Subcutaneous abdominal adipose tissue (tissue), 5 donors: ENCODE measurements at regions not wholly inside any gene's neighbourhood (a gene's known extent, or its start where the extent isn't known, plus 50 kb on each side); places are given as distances from the start of the nearest gene placed in this dataset.
A peak's percentile ranks its signal among the peaks of the same experiment; 100 is the strongest.

Source experiments
- H3K27ac ChIP-seq: one replicate; pipeline ENCODE4 v1.7.0; 2013; ENCODE audit warnings: low read depth, mild to moderate bottlenecking, inconsistent platforms, low read length, moderate library complexity
- H3K27me3 ChIP-seq, 5 donors: one replicate each; pipeline ENCODE4 v1.7.0; 2013; ENCODE audit warnings: low read length in 5 of 5, inconsistent platforms in 1 of 5; ENCODE audit not compliant: control insufficient read depth in 5 of 5, insufficient read depth in 4 of 5
- H3K36me3 ChIP-seq, 5 donors: one replicate each; pipeline ENCODE4 v1.7.0; 2013; ENCODE audit warnings: low read length in 5 of 5; ENCODE audit not compliant: control insufficient read depth in 5 of 5, insufficient read depth in 5 of 5
- H3K4me1 ChIP-seq, 5 donors: one replicate each; pipeline ENCODE4 v1.7.0; 2013; ENCODE audit warnings: low read length in 5 of 5, mild to moderate bottlenecking in 3 of 5, moderate library complexity in 1 of 5; ENCODE audit not compliant: control insufficient read depth in 5 of 5, insufficient read depth in 5 of 5
- H3K4me3 ChIP-seq, 5 donors: one replicate each; pipeline ENCODE4 v1.7.0; 2013; ENCODE audit warnings: low read length in 5 of 5, low read depth in 1 of 5
- H3K9ac ChIP-seq, 5 donors: one replicate each; pipeline ENCODE4 v1.7.0; 2013; ENCODE audit warnings: low read length in 5 of 5, mild to moderate bottlenecking in 4 of 5, moderate library complexity in 3 of 5
- H3K9me3 ChIP-seq, 5 donors: one replicate each; pipeline ENCODE4 v1.7.0; 2013; ENCODE audit warnings: low read length in 5 of 5; ENCODE audit not compliant: control insufficient read depth in 5 of 5
- donor health status: healthy.
- donor health status: healthy.
- donor health status: healthy.
- donor health status: healthy.
- donor health status: healthy.

DNA sequence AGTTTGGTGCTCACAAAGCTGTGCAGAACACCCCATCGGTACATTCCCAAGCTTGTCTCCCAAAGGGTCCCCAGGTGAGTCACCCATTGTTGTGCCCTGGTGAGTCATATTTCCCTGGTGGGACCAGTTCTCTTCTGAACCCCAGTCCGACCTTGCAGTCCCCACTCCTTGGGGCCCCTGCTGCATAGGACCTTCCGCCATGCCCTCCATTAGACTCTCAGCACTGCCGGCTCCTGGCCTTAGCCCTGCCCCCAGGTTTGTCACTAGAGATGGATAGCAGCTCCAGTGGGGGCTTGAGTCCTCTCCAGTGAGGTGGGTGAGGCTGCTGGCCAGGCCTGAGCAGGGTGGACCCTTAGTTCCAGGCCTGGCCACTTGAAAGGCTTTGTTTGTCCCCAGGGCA is 80.5 kb upstream of the MKI67 start:
- no peaks in the 10 kb centered on the region for H3K27me3 ChIP-seq
- H3K36me3 ChIP-seq = no peaks in the 10 kb centered on the region
- H3K9me3 ChIP-seq = no peaks in the 10 kb centered on the region
- peaks cover 0 to 18% (median 12%) of the 10 kb centered on the region in 5 donors for H3K4me1 ChIP-seq
- no peak overlapping the region for H3K4me3 ChIP-seq
- H3K27ac ChIP-seq = no peak overlapping the region
- H3K9ac ChIP-seq = no peak overlapping the region

DNA sequence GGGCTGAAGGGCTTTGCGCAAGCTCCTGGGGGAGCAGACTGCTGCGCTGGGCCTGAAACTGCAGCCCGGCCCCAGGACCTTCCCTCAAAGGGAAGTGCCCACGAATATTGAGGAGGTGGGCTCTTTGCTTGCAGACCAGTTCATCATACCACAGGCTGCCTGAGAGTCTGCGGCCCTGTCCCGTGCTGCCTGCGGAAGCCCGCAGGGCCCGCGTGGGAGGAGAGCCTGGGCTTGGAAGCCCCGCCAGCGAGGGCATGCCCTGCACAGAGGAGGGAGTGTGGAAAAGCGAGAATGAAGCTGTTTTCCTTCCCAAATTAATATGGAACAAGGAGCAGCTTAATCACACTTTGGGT is 83.6 kb upstream of the MKI67 start:
- H3K4me3 ChIP-seq = peak overlapping the region in 3 of 5 donors; percentile 52 to 71 (median 57)

DNA sequence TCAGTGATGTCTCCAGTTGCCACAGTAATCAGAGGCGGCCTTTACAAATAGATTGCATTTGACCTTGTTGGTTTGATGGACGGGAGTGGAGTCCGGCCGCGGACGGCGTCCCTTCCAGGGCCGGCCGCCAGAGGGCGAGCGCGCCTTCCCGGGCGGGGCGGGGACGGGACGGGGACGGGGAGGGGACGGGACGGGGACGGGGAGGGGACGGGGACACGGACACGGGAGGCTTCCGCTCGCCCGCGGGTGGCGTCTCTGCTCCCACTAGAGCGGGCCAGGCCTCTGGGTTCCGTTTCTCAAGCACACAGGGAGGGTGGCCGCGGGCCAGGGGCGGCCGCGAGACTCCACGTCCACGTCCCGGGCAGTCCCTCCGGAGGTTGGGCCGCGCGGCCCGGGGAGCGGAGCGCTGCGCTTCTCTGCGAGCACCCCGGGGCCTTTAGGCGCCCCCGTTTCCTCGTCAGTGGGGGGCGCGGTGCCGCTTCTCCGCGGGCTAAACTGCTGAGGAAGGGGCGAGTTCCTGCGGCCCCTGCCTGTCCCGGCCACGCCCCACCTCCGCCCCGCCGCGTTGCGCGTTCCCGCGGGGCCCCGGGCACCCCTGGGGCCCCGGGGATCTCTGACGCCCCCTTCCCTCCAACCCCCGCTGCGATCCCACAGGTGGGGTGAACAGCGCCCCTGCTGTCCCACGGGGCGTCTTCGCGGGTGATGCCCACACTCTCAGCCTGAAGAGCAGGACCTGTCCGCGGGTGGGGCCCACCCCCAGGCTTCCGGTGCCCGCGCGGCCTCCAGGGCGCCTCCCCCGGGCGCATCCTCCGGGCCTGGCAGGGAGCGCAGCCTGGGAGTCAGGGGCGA is 84.2 kb upstream of the MKI67 start:
- peaks cover 0 to 21% (median 16%) of the 10 kb centered on the region in 5 donors for H3K4me1 ChIP-seq
- no peaks in the 10 kb centered on the region for H3K9me3 ChIP-seq
- H3K27ac ChIP-seq = no peak overlapping the region
- no peaks in the 10 kb centered on the region for H3K27me3 ChIP-seq
- no peaks in the 10 kb centered on the region for H3K36me3 ChIP-seq
- peak overlapping the region in 4 of 5 donors; percentile 60 to 83 (median 66) for H3K9ac ChIP-seq
- H3K4me3 ChIP-seq = peak overlapping the region in 4 of 5 donors; percentile 65 to 85 (median 76)

More for the DNA sequence above, 83.6 kb upstream of the MKI67 start:
- no peaks in the 10 kb centered on the region for H3K9me3 ChIP-seq
- H3K36me3 ChIP-seq = no peaks in the 10 kb centered on the region
- no peak overlapping the region for H3K27ac ChIP-seq
- no peaks in the 10 kb centered on the region for H3K27me3 ChIP-seq
- H3K9ac ChIP-seq = no peak overlapping the region
- peaks cover 0 to 21% (median 16%) of the 10 kb centered on the region in 5 donors for H3K4me1 ChIP-seq

DNA sequence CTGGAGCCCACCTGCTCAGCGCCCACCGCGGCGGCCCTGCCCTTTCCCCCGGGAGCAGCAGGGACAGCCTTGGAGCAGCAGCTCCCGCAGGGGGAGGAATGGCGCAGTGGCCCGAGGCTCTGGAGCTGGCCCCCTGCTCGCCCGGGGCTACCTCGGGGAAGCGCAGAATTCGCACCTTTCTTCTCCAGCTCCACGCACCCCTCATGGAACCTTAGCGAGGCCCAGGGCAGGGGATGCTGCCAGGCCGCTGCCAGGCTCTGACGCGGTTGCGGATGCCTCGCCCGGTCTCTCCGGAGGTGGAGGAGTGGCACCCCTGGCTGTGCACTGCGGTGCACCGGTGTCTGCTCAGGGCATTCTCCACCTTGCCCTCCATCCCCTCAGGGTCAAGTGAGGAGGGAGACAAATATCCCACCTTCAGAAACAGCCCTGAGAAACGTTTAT is 84.9 kb upstream of the MKI67 start:
- Histone ChIP-seq H3K27me3 (no peaks in the 10 kb centered on the region), H3K9me3 (no peaks in the 10 kb centered on the region), H3K9ac (peak overlapping the region in 2 of 5 donors; percentile 65 to 83), H3K27ac (no peak overlapping the region), H3K4me3 (peak overlapping the region in 3 of 5 donors; percentile 71 to 85 (median 82)), H3K4me1 (peaks cover 0 to 21% (median 16%) of the 10 kb centered on the region in 5 donors), H3K36me3 (no peaks in the 10 kb centered on the region)

DNA sequence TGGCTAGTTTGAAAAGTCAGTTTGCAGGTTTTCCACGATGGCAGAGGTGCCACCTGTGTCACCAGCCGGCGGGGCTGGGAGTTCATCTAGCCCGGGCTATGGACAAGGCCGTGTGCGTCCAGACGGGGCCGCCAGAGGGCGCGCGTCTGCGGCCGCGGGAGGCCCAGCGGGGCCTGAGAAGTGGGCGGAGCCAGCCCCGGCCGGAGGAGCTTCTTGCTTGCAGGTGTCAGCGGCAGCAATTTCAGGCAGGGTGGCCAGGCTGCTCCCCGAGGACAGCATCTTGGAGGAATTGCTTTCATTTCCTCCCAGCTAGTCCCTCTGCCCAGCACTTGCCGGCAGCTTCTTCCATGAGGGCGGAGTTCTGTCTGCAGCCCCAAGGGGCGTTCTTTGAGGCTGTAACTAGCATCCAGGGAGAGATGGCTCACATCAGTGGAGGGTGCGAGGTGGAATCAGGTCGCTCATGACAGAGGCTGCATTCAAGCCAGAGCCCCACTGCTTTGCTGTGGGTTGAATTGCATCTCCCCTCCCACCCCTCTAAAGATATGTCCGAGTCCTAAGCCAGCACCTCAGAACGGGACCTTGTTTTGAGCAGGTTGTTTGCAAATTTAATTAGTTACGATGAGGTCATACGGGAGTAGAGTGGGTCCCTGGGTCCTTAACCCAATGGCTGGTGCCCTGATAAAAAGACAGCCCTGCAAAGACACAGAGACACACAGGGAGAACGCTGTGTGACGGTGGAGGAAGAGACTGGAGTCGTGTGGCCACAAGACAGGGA is 85.9 kb upstream of the MKI67 start:
- Histone ChIP-seq H3K4me3 (peak overlapping the region; percentile 36 to 63 (median 55)), H3K27ac (no peak overlapping the region), H3K36me3 (no peaks in the 10 kb centered on the region), H3K4me1 (peaks cover 0 to 21% (median 16%) of the 10 kb centered on the region in 5 donors), H3K27me3 (no peaks in the 10 kb centered on the region), H3K9ac (peak overlapping the region in 1 of 5 donors; percentile 55), H3K9me3 (no peaks in the 10 kb centered on the region)

DNA sequence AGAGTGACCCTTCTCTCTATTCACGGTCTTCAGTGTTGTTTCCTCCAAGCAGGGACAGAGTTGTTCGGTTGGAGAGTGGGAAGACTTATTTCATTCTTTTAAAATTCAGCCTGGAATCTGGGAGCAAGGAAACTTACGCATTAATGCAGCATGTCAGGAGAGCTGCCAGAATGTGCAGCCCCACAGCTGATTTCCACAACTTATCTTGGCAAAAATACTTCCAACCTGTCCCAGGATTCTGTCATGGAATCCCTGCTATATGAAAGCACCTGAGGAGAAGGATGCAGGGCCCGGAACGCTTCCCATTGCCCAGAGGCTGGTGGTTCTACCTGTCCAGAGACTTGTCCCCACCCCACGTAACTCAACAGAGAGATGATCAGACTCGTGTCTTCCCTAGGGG is 86.9 kb upstream of the MKI67 start:
- H3K27ac ChIP-seq = no peak overlapping the region
- peaks cover 0 to 2% (median 0%) of the 10 kb centered on the region in 5 donors for H3K27me3 ChIP-seq
- peaks cover 0 to 19% (median 16%) of the 10 kb centered on the region in 5 donors for H3K4me1 ChIP-seq
- no peak overlapping the region for H3K9ac ChIP-seq
- H3K9me3 ChIP-seq = no peaks in the 10 kb centered on the region
- H3K4me3 ChIP-seq = no peak overlapping the region
- no peaks in the 10 kb centered on the region for H3K36me3 ChIP-seq

DNA sequence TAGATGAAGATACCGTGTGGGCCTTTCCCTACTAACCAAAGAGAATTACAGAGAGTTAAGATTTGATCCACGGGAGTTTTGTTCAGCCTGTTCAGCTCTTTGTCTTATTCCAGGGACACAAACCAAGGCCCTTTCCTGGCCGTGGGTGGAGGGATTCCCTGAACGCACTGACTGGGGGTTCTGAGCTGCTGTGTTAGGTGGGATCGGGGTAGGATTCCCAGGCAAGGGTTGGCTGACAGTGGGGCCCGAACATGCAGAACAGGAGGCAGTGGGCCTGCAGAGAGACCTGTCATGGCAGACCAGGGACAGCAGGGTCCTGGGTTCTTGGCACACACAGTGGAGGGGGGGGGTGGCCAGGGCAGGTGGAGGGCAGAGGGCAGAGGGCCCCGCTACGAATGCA is 89.5 kb upstream of the MKI67 start:
- Histone ChIP-seq H3K9me3 (no peaks in the 10 kb centered on the region), H3K4me3 (no peak overlapping the region), H3K36me3 (no peaks in the 10 kb centered on the region), H3K9ac (no peak overlapping the region), H3K27me3 (peaks cover 0 to 4% (median 0%) of the 10 kb centered on the region in 5 donors), H3K4me1 (peaks cover 0 to 8% (median 7%) of the 10 kb centered on the region in 5 donors), H3K27ac (no peak overlapping the region)

DNA sequence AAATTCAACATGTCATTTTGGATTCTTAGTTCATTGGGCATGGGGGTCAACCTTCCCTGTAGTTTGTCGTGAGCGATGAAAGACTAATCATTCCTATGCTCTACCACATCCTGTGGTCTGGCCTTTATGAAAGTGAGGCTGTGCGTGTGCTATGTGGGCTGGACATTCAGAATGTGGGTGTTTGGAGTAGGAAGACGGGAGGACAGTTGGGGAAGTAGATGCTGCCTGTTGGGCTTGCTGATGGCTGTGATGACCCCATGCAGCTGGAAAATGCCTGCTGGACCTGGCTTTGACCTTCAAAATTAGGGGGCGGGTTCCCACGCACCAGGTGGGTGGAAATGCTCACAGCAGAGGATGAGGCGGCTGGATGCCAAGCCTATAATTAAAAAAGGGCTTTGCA is 90.9 kb upstream of the MKI67 start:
- Histone ChIP-seq H3K27ac (no peak overlapping the region), H3K9me3 (no peaks in the 10 kb centered on the region)

DNA sequence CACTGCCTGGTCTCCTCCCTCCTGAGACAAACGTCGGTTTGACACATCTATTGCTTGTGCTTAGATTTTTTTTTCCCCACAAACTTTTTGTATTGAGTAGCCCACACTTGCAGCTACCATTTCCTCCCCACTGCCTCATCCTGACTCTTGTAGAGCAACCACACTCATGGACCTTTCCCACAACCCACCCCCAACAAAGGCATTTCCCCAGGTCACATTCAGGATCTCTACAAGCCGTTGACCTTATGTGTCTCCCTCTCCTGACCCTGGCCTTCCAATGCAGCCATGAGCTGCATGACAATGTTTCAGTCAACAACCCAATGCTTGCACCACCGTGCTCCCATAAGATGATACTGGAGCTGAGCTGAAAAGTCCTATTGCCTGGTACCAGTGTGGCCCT is 91.9 kb upstream of the MKI67 start:
- no peaks in the 10 kb centered on the region for H3K36me3 ChIP-seq
- H3K27ac ChIP-seq = no peak overlapping the region
- H3K4me1 ChIP-seq = peaks cover 0 to 7% (median 0%) of the 10 kb centered on the region in 5 donors
- H3K9ac ChIP-seq = no peak overlapping the region
- H3K4me3 ChIP-seq = no peak overlapping the region
- H3K9me3 ChIP-seq = no peaks in the 10 kb centered on the region
- peaks cover 0 to 12% (median 0%) of the 10 kb centered on the region in 5 donors for H3K27me3 ChIP-seq

More for the DNA sequence above, 90.9 kb upstream of the MKI67 start:
- Histone ChIP-seq H3K36me3 (no peaks in the 10 kb centered on the region), H3K27me3 (peaks cover 0 to 8% (median 0%) of the 10 kb centered on the region in 5 donors), H3K9ac (no peak overlapping the region), H3K4me1 (peaks cover 0 to 8% (median 2%) of the 10 kb centered on the region in 5 donors), H3K4me3 (no peak overlapping the region)

DNA sequence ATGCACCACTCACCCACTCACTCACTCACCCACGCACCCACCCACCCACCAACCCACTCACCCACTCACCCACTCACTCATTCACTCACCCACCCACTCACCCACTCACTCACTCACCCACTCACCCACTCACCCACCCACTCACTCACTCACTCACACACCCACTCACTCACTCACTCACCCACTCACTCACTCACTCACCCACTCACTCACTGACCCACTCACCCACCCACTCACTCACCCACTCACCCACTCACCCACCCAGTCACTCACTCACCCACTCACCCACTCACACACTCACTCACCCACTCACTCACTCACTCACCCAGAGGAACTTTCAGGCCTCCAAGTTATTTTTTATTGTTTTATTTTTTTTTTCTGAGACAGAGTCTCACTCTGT is 93.1 kb upstream of the MKI67 start:
- H3K36me3 ChIP-seq = no peaks in the 10 kb centered on the region
- H3K27me3 ChIP-seq = peaks cover 0 to 13% (median 0%) of the 10 kb centered on the region in 5 donors
- peaks cover 0 to 7% (median 0%) of the 10 kb centered on the region in 5 donors for H3K4me1 ChIP-seq
- H3K27ac ChIP-seq = no peak overlapping the region
- no peak overlapping the region for H3K9ac ChIP-seq
- no peaks in the 10 kb centered on the region for H3K9me3 ChIP-seq
- no peak overlapping the region for H3K4me3 ChIP-seq
